ENCODE measurements at regions not wholly inside any gene's neighbourhood (a gene's known extent, or its start where the extent isn't known, plus 50 kb on each side); places are given as distances from the start of the nearest gene placed in this dataset.

- TF ChIP-seq EZH2 (IDR thresholded peaks at IDR 0.05; ENCODE audit: borderline replicate concordance, insufficient read depth, low read depth, low read length, poor library complexity, severe bottlenecking), result no peak
- TF ChIP-seq, protein P1, sequence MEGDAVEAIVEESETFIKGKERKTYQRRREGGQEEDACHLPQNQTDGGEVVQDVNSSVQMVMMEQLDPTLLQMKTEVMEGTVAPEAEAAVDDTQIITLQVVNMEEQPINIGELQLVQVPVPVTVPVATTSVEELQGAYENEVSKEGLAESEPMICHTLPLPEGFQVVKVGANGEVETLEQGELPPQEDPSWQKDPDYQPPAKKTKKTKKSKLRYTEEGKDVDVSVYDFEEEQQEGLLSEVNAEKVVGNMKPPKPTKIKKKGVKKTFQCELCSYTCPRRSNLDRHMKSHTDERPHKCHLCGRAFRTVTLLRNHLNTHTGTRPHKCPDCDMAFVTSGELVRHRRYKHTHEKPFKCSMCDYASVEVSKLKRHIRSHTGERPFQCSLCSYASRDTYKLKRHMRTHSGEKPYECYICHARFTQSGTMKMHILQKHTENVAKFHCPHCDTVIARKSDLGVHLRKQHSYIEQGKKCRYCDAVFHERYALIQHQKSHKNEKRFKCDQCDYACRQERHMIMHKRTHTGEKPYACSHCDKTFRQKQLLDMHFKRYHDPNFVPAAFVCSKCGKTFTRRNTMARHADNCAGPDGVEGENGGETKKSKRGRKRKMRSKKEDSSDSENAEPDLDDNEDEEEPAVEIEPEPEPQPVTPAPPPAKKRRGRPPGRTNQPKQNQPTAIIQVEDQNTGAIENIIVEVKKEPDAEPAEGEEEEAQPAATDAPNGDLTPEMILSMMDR (IDR thresholded peaks at IDR 0.05), result no peak
Measured at GRCh38 chr1:63205776-63206175, 116.6 kb upstream of the FOXD3 start.

Data from B cell (primary cell).